Loucy (cell line): ENCODE measurements at regions not wholly inside any gene's neighbourhood (a gene's known extent, or its start where the extent isn't known, plus 50 kb on each side); places are given as distances from the start of the nearest gene placed in this dataset.

Experiments used
- H2AFZ ChIP-seq: fragments of 200-600 bp; sonication (generic); 2 replicates; pipeline ENCODE4 v1.6.0; 2016; ENCODE audit warnings: antibody characterized with exemption, mild to moderate bottlenecking, low read length, moderate library complexity
- H3F3A ChIP-seq: fragments of 200-600 bp; 2 replicates; pipeline ENCODE4 v1.6.0; 2016; ENCODE audit warnings: antibody characterized with exemption, low read depth, mild to moderate bottlenecking
- H3K27me3 ChIP-seq: fragments of 200-600 bp; sonication (generic); 2 replicates; pipeline ENCODE4 v1.6.1; 2014; ENCODE audit warnings: low read length, mild to moderate bottlenecking; ENCODE audit not compliant: insufficient read depth, poor library complexity, severe bottlenecking
- H3K36me3 ChIP-seq: fragments of 200-600 bp; sonication (generic); 2 replicates; pipeline ENCODE4 v1.6.1; 2016; ENCODE audit warnings: low read length; ENCODE audit not compliant: insufficient read depth
- H3K4me1 ChIP-seq: fragments of 200-600 bp; sonication (generic); 2 replicates; pipeline ENCODE4 v1.5.1; 2014; ENCODE audit warnings: low read length, mild to moderate bottlenecking; ENCODE audit not compliant: insufficient read depth, poor library complexity, severe bottlenecking
- H3K4me2 ChIP-seq: fragments of 200-600 bp; sonication (generic); 2 replicates; pipeline ENCODE4 v1.6.0; 2014; ENCODE audit warnings: antibody characterized with exemption, low read length, low read depth, mild to moderate bottlenecking; ENCODE audit not compliant: poor library complexity, severe bottlenecking
- H3K4me3 ChIP-seq: fragments of 200-600 bp; sonication (generic); 2 replicates; pipeline ENCODE4 v1.5.1; 2014; ENCODE audit warnings: low read length, mild to moderate bottlenecking, mixed read lengths; ENCODE audit not compliant: poor library complexity, severe bottlenecking
- H3K79me2 ChIP-seq: fragments of 200-600 bp; sonication (generic); 2 replicates; pipeline ENCODE4 v1.6.1; 2014; ENCODE audit warnings: low read length; ENCODE audit not compliant: insufficient read depth
- H3K9ac ChIP-seq: fragments of 200-600 bp; sonication (generic); 2 replicates; pipeline ENCODE4 v1.6.0; 2014; ENCODE audit warnings: mild to moderate bottlenecking, low read depth, low read length, moderate library complexity; ENCODE audit not compliant: poor library complexity, severe bottlenecking
- H3K9me2 ChIP-seq: fragments of 200-600 bp; sonication (generic); replicated peaks from 2 replicates; pipeline ENCODE4 v1.6.1; 2016; ENCODE audit warnings: low read depth, low read length, mixed read lengths
- H3K9me3 ChIP-seq: fragments of 200-600 bp; sonication (generic); 2 replicates; pipeline ENCODE4 v1.6.1; 2014; ENCODE audit warnings: mild to moderate bottlenecking, antibody characterized with exemption, low read length, low read depth; ENCODE audit not compliant: insufficient read depth
- H4K20me1 ChIP-seq: fragments of 200-600 bp; sonication (generic); 2 replicates; pipeline ENCODE4 v1.6.0; 2014; ENCODE audit warnings: antibody characterized with exemption, low read length, mild to moderate bottlenecking; ENCODE audit not compliant: insufficient read depth, poor library complexity, severe bottlenecking
- CTCF ChIP-seq: fragments of 200-600 bp; sonication (generic); conservative IDR thresholded peaks from 2 replicates; pipeline ENCODE4 v1.5.1; 2014; ENCODE audit warnings: mild to moderate bottlenecking, antibody characterized with exemption, low read length
- EZH2phosphoT487 ChIP-seq: fragments of 200-600 bp; IDR thresholded peaks from 2 replicates; pipeline ENCODE4 v1.6.1; 2018; ENCODE audit warnings: antibody characterized with exemption, mild to moderate bottlenecking, moderate library complexity, borderline replicate concordance

DNA sequence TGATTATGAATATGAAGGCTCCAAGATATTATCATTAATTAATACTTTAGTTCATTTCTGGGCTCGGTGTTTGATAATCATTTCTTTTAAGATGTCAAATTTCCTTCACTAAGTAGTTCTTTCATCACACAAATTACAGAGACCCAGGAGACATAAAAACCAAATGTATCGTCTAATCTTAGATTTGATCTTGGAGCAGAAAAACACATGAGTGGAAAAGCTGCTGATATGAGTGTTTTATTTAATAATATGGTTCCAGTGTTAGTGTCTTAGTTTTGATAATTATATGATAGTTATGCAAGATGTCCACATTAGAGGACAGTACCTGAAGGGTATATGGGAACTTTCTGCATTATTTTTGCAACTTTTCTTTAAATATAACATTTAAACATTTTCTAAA, 494.5 kb upstream of the RAG2 start:
- Histone ChIP-seq H4K20me1 (no peaks in the 10 kb centered on the region), H3K4me1 (no peaks in the 10 kb centered on the region), H3K4me2 (no peak overlapping the region), H3F3A (no peaks in the 10 kb centered on the region), H3K9me3 (no peaks in the 10 kb centered on the region), H3K4me3 (no peak overlapping the region), H3K27me3 (no peaks in the 10 kb centered on the region), H3K9ac (no peak overlapping the region), H3K9me2 (no peaks in the 10 kb centered on the region), H2AFZ (no peak overlapping the region), H3K79me2 (no peaks in the 10 kb centered on the region), H3K36me3 (no peaks in the 10 kb centered on the region)
- TF ChIP-seq EZH2phosphoT487 (no peak), CTCF (no peak)

DNA sequence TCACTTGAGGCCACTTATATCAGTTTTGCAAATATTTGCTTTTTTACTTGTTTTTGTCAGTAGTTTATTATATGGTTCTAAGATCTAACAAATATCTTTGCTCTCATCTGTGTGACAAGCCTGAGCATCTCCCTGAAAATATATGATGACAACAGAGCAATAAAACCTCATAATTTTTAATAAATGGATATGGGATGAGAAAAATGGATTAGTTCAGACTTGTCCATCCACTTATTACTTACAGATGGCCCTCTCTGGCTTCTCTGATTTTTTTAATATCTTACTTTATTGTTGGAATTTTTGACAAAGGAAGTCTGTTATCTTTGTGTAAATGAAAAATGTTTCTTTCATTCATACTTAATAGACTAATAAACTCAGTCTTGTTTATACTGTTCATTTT, 491.4 kb upstream of the RAG2 start:
- no peak overlapping the region for H2AFZ ChIP-seq
- H3K9me2 ChIP-seq: no peaks in the 10 kb centered on the region
- no peak overlapping the region for H3K4me2 ChIP-seq
- no peaks in the 10 kb centered on the region for H3K9me3 ChIP-seq
- H3K4me3 ChIP-seq: no peak overlapping the region
- no peak for TF ChIP-seq EZH2phosphoT487
- TF ChIP-seq CTCF: no peak
- no peak overlapping the region for H3K9ac ChIP-seq
- no peaks in the 10 kb centered on the region for H3K4me1 ChIP-seq
- no peaks in the 10 kb centered on the region for H3K79me2 ChIP-seq
- no peaks in the 10 kb centered on the region for H3K27me3 ChIP-seq
- no peaks in the 10 kb centered on the region for H3K36me3 ChIP-seq
- no peaks in the 10 kb centered on the region for H3F3A ChIP-seq
- H4K20me1 ChIP-seq: no peaks in the 10 kb centered on the region

DNA sequence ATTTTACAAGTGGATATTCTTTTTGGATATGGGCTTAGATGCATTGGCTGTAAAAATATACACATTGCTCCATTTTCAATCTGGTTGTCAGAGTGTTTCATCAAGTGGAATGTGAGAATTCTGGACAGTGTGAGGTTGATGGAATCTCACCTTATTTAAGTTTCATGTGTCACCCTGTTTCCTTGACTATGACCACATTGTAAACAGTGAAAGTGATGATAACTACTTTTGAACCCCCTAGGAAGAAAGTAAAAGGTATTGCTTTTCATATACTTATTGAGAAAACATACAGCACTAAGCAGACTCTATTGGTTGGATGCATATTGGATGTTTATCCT, 490.5 kb upstream of the RAG2 start:
- Histone ChIP-seq H3K36me3 (no peaks in the 10 kb centered on the region), H3K4me3 (no peak overlapping the region), H3F3A (no peaks in the 10 kb centered on the region), H4K20me1 (no peaks in the 10 kb centered on the region), H3K9me2 (no peaks in the 10 kb centered on the region), H3K79me2 (no peaks in the 10 kb centered on the region), H3K27me3 (no peaks in the 10 kb centered on the region), H3K9me3 (no peaks in the 10 kb centered on the region), H3K4me2 (no peak overlapping the region), H3K9ac (no peak overlapping the region), H3K4me1 (no peaks in the 10 kb centered on the region), H2AFZ (no peak overlapping the region)
- TF ChIP-seq CTCF (no peak), EZH2phosphoT487 (no peak)
